ENCODE measurements at regions not wholly inside any gene's neighbourhood (a gene's known extent, or its start where the extent isn't known, plus 50 kb on each side); places are given as distances from the start of the nearest gene placed in this dataset.

DNA sequence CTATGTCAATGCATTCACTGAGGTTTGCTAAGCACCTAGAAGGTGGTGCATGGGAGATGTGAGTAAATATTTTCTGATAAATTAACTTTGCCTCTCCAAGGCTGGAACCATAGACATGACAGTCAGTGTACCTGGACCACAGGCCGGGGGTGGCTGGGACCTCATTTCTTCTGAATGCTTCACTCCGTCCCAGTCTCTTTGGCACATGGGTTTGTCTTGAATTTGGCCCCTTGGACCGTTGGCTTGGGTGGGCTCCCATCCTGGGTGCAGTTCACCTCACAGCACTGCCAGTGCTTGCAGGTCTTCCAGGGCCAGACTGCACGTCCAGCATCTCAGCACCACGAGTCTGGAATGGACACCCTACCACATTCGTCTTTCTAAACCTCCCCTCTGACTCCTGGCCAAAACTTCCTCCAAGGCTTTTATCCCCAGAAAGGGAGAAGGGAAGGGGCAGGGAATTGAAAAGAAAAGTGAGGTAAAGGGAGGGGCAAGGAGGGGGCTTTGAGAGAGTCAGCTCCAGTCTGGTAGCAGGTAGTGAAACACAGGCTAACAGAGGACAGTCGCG, 267.8 kb downstream of the MED10 start:
- TF ChIP-seq, protein P1, sequence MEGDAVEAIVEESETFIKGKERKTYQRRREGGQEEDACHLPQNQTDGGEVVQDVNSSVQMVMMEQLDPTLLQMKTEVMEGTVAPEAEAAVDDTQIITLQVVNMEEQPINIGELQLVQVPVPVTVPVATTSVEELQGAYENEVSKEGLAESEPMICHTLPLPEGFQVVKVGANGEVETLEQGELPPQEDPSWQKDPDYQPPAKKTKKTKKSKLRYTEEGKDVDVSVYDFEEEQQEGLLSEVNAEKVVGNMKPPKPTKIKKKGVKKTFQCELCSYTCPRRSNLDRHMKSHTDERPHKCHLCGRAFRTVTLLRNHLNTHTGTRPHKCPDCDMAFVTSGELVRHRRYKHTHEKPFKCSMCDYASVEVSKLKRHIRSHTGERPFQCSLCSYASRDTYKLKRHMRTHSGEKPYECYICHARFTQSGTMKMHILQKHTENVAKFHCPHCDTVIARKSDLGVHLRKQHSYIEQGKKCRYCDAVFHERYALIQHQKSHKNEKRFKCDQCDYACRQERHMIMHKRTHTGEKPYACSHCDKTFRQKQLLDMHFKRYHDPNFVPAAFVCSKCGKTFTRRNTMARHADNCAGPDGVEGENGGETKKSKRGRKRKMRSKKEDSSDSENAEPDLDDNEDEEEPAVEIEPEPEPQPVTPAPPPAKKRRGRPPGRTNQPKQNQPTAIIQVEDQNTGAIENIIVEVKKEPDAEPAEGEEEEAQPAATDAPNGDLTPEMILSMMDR (IDR thresholded peaks at IDR 0.05) = no peak
- TF ChIP-seq EZH2 (IDR thresholded peaks at IDR 0.05) = no peak

All from neural progenitor cell (in vitro differentiated cells).